ENCODE measurements at regions not wholly inside any gene's neighbourhood (a gene's known extent, or its start where the extent isn't known, plus 50 kb on each side); places are given as distances from the start of the nearest gene placed in this dataset.

- Histone ChIP-seq H3K4me1 (ENCODE audit: control insufficient read depth in 4 of 4, insufficient read depth in 4 of 4, low read length in 3 of 4) (no peaks in the 10 kb centered on the region), H3K36me3 (ENCODE audit: control insufficient read depth in 4 of 4, insufficient read depth in 3 of 4, low read depth in 1 of 4, low read length in 3 of 4) (no peaks in the 10 kb centered on the region), H3K9ac (ENCODE audit: low read depth in 1 of 2, low read length in 2 of 2) (no peak overlapping the region), H3K27ac (ENCODE audit: low read depth in 1 of 2, low read length in 2 of 2) (no peak overlapping the region), H3K4me3 (ENCODE audit: low read depth in 1 of 3, low read length in 3 of 3) (no peak overlapping the region), H3K9me3 (ENCODE audit: control insufficient read depth in 4 of 4, low read length in 3 of 4) (peaks cover 0 to 1% (median 0%) of the 10 kb centered on the region in 4 donors), H3K27me3 (ENCODE audit: control insufficient read depth in 4 of 4, insufficient read depth in 4 of 4, low read length in 3 of 4) (no peaks in the 10 kb centered on the region)
- no peak for DNase-seq (ENCODE audit: low spot score)
- 56% methylated on average over 3 of the region's 3 CpGs for WGBS
- TF ChIP-seq EGR1 (IDR thresholded peaks at IDR 0.05; ENCODE audit: low read depth in 2 of 2) (no peak), TAF1 (conservative IDR thresholded peaks at IDR 0.05) (no peak), FOXA1 (IDR thresholded peaks at IDR 0.05) (no peak), RAD21 (IDR thresholded peaks at IDR 0.05) (no peak), ZBTB33 (IDR thresholded peaks at IDR 0.05) (no peak), HNF4G (IDR thresholded peaks at IDR 0.05) (no peak), YY1 (IDR thresholded peaks at IDR 0.05) (no peak), CTCF (IDR thresholded peaks at IDR 0.05; ENCODE audit: low read depth, low read length, missing input control) (no peak), GABPA (IDR thresholded peaks at IDR 0.05 in 1 of 2, conservative IDR thresholded peaks at IDR 0.05 in 1 of 2) (no peak), SP1 (IDR thresholded peaks at IDR 0.05) (no peak), HNF4A (conservative IDR thresholded peaks at IDR 0.05) (no peak)
- TF ChIP-seq, protein P1, sequence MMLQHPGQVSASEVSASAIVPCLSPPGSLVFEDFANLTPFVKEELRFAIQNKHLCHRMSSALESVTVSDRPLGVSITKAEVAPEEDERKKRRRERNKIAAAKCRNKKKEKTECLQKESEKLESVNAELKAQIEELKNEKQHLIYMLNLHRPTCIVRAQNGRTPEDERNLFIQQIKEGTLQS (IDR thresholded peaks at IDR 0.05), result no peak
- TF ChIP-seq, protein P2, sequence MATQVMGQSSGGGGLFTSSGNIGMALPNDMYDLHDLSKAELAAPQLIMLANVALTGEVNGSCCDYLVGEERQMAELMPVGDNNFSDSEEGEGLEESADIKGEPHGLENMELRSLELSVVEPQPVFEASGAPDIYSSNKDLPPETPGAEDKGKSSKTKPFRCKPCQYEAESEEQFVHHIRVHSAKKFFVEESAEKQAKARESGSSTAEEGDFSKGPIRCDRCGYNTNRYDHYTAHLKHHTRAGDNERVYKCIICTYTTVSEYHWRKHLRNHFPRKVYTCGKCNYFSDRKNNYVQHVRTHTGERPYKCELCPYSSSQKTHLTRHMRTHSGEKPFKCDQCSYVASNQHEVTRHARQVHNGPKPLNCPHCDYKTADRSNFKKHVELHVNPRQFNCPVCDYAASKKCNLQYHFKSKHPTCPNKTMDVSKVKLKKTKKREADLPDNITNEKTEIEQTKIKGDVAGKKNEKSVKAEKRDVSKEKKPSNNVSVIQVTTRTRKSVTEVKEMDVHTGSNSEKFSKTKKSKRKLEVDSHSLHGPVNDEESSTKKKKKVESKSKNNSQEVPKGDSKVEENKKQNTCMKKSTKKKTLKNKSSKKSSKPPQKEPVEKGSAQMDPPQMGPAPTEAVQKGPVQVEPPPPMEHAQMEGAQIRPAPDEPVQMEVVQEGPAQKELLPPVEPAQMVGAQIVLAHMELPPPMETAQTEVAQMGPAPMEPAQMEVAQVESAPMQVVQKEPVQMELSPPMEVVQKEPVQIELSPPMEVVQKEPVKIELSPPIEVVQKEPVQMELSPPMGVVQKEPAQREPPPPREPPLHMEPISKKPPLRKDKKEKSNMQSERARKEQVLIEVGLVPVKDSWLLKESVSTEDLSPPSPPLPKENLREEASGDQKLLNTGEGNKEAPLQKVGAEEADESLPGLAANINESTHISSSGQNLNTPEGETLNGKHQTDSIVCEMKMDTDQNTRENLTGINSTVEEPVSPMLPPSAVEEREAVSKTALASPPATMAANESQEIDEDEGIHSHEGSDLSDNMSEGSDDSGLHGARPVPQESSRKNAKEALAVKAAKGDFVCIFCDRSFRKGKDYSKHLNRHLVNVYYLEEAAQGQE (IDR thresholded peaks at IDR 0.05), result no peak
Observed at GRCh38 chr4:164060456-164060855, 566.0 kb downstream of the TMA16 start.

GRCh38 chr4:164068392-164068791, 573.9 kb downstream of the TMA16 start:
- WGBS, result 93% methylated on average over 18 of the region's 18 CpGs
- no peak overlapping the region for H3K9ac ChIP-seq (ENCODE audit: low read depth in 1 of 2, low read length in 2 of 2)
- TF ChIP-seq GABPA (IDR thresholded peaks at IDR 0.05 in 1 of 2, conservative IDR thresholded peaks at IDR 0.05 in 1 of 2) (no peak), HNF4G (IDR thresholded peaks at IDR 0.05) (no peak), EGR1 (IDR thresholded peaks at IDR 0.05; ENCODE audit: low read depth in 2 of 2) (no peak), RAD21 (IDR thresholded peaks at IDR 0.05) (no peak), JUND (IDR thresholded peaks at IDR 0.05) (no peak), TAF1 (conservative IDR thresholded peaks at IDR 0.05) (no peak), HNF4A (conservative IDR thresholded peaks at IDR 0.05) (no peak), RXRA (IDR thresholded peaks at IDR 0.05) (no peak), CTCF (IDR thresholded peaks at IDR 0.05; ENCODE audit: low read depth, low read length, missing input control) (no peak), FOXA2 (IDR thresholded peaks at IDR 0.05) (no peak), SP1 (IDR thresholded peaks at IDR 0.05) (no peak), YY1 (IDR thresholded peaks at IDR 0.05) (no peak)
- TF ChIP-seq, protein P1 (IDR thresholded peaks at IDR 0.05), result no peak
- TF ChIP-seq, protein P3, sequence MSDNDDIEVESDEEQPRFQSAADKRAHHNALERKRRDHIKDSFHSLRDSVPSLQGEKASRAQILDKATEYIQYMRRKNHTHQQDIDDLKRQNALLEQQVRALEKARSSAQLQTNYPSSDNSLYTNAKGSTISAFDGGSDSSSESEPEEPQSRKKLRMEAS (IDR thresholded peaks at IDR 0.05), result no peak
- TF ChIP-seq, protein P2 (IDR thresholded peaks at IDR 0.05), result no peak

More at GRCh38 chr4:164068392-164068791, 573.9 kb downstream of the TMA16 start:
- H3K36me3 ChIP-seq (ENCODE audit: control insufficient read depth in 4 of 4, insufficient read depth in 3 of 4, low read depth in 1 of 4, low read length in 3 of 4), result no peaks in the 10 kb centered on the region
- no peaks in the 10 kb centered on the region for H3K27me3 ChIP-seq (ENCODE audit: control insufficient read depth in 4 of 4, insufficient read depth in 4 of 4, low read length in 3 of 4)
- peaks cover 0 to 2% (median 0%) of the 10 kb centered on the region in 4 donors for H3K9me3 ChIP-seq (ENCODE audit: control insufficient read depth in 4 of 4, low read length in 3 of 4)
- no peaks in the 10 kb centered on the region for H3K4me1 ChIP-seq (ENCODE audit: control insufficient read depth in 4 of 4, insufficient read depth in 4 of 4, low read length in 3 of 4)
- no peak overlapping the region for H3K27ac ChIP-seq (ENCODE audit: low read depth in 1 of 2, low read length in 2 of 2)
- DNase-seq (ENCODE audit: low spot score), result no peak
- no peak overlapping the region for H3K4me3 ChIP-seq (ENCODE audit: low read depth in 1 of 3, low read length in 3 of 3)

Data from liver (tissue), 8 donors.